Dedifferentiated amniotic fluid mesenchymal stem cell (primary cell): ENCODE measurements at regions not wholly inside any gene's neighbourhood (a gene's known extent, or its start where the extent isn't known, plus 50 kb on each side); places are given as distances from the start of the nearest gene placed in this dataset.
A peak's percentile ranks its signal among the peaks of the same experiment; 100 is the strongest.

Experiments used
- DNase-seq: peaks from one replicate; pipeline ENCODE4 v3.0.0-alpha.2; 2016; ENCODE audit errors: extremely low spot score

- DNase-seq: no peak
Measured at GRCh38 chr6:139932671-139933070, 558.2 kb upstream of the CITED2 start.

- DNase-seq: no peak
Measured at GRCh38 chr6:139931747-139932146, 557.3 kb upstream of the CITED2 start.

- DNase-seq: no peak
Measured at GRCh38 chr6:139927742-139928305, 553.4 kb upstream of the CITED2 start.

- no peak for DNase-seq
Measured at GRCh38 chr6:139927236-139927635, 552.8 kb upstream of the CITED2 start.

GRCh38 chr6:139926711-139927110 is 552.3 kb upstream of the CITED2 start:
- no peak for DNase-seq

GRCh38 chr6:139925894-139926641 is 551.6 kb upstream of the CITED2 start:
- DNase-seq: peak; percentile 30

- DNase-seq: no peak
Measured at GRCh38 chr6:139923964-139924475, 549.6 kb upstream of the CITED2 start.

GRCh38 chr6:139922236-139922635 is 547.8 kb upstream of the CITED2 start:
- DNase-seq: no peak

GRCh38 chr6:139920776-139921100 is 546.3 kb upstream of the CITED2 start:
- DNase-seq: no peak

GRCh38 chr6:139920027-139920775 is 545.8 kb upstream of the CITED2 start:
- no peak for DNase-seq

- no peak for DNase-seq
Measured at GRCh38 chr6:139919107-139920026, 544.9 kb upstream of the CITED2 start.

GRCh38 chr6:139917951-139918630 is 543.6 kb upstream of the CITED2 start:
- DNase-seq: no peak

- DNase-seq: no peak
Measured at GRCh38 chr6:139914910-139915309, 540.5 kb upstream of the CITED2 start.

GRCh38 chr6:139912735-139913400 is 538.4 kb upstream of the CITED2 start:
- DNase-seq: no peak

- no peak for DNase-seq
Measured at GRCh38 chr6:139909992-139910391, 535.5 kb upstream of the CITED2 start.

GRCh38 chr6:139905404-139906052 is 531.1 kb upstream of the CITED2 start:
- DNase-seq: peak; percentile 55

- DNase-seq: no peak
Measured at GRCh38 chr6:139904568-139904967, 530.1 kb upstream of the CITED2 start.

- no peak for DNase-seq
Measured at GRCh38 chr6:139904158-139904533, 529.7 kb upstream of the CITED2 start.

GRCh38 chr6:139903411-139904157 is 529.1 kb upstream of the CITED2 start:
- DNase-seq: no peak
